Common myeloid progenitor, CD34-positive (primary cell): ENCODE measurements at regions not wholly inside any gene's neighbourhood (a gene's known extent, or its start where the extent isn't known, plus 50 kb on each side); places are given as distances from the start of the nearest gene placed in this dataset.

ENCODE experiments used
- CTCF ChIA-PET: fragments of 350-600 bp; sonication (Branson Sonifier 250); formaldehyde crosslinking; loops from one replicate; lab custom pipeline; 2021; ENCODE audit warnings: antibody characterized with exemption; lab: Charles Lee
- POLR2A ChIA-PET: fragments of 350-600 bp; sonication (Branson Sonifier 250); formaldehyde crosslinking; loops from one replicate; lab custom pipeline; 2021; ENCODE audit warnings: antibody characterized with exemption; lab: Charles Lee
- DNase-seq, 3 donors: peaks; one replicate each; pipeline versions ENCODE4 v3.0.0 to v3.0.0-alpha.2; 2013
- H3K27ac ChIP-seq, 2 experiments: 1 replicate in 1 of 2; 2 replicates in 1 of 2; pipeline ENCODE4 v1.7.0; 2013; ENCODE audit warnings: inconsistent platforms in 2 of 2, low read length in 2 of 2, mild to moderate bottlenecking in 2 of 2, low read depth in 1 of 2, moderate library complexity in 1 of 2; ENCODE audit not compliant: severe bottlenecking in 2 of 2, insufficient read depth in 1 of 2, poor library complexity in 1 of 2
- H3K27me3 ChIP-seq, 5 experiments: replicated peaks in 2 of 5; 1 replicate in 3 of 5; 2 replicates in 2 of 5; pipeline versions ENCODE4 v1.6.1 to v1.7.0; 2013; ENCODE audit warnings: low read length in 4 of 5, mild to moderate bottlenecking in 2 of 5, moderate library complexity in 2 of 5, inconsistent platforms in 1 of 5; ENCODE audit not compliant: insufficient read depth in 5 of 5, control insufficient read depth in 4 of 5
- H3K36me3 ChIP-seq, 4 experiments: 1 replicate in 2 of 4; 2 replicates in 2 of 4; pipeline versions ENCODE4 v1.6.1 to v1.7.0; 2013; ENCODE audit warnings: low read length in 3 of 4, control low read depth in 1 of 4, mild to moderate bottlenecking in 1 of 4; ENCODE audit not compliant: control insufficient read depth in 4 of 4, insufficient read depth in 4 of 4
- H3K4me1 ChIP-seq, 4 experiments: 1 replicate in 3 of 4; 2 replicates in 1 of 4; pipeline versions ENCODE4 v1.6.1 to v1.7.1; 2013; ENCODE audit warnings: low read length in 3 of 4, mild to moderate bottlenecking in 3 of 4, control low read depth in 1 of 4, inconsistent platforms in 1 of 4, moderate library complexity in 1 of 4; ENCODE audit not compliant: control insufficient read depth in 4 of 4, insufficient read depth in 4 of 4; ENCODE audit errors: control extremely low read depth in 1 of 4
- H3K4me3 ChIP-seq, 7 experiments: 1 replicate in 4 of 7; 2 replicates in 3 of 7; pipeline versions ENCODE4 v1.5.1 to v1.7.0; 2013; ENCODE audit warnings: mild to moderate bottlenecking in 7 of 7, low read length in 6 of 7, moderate library complexity in 6 of 7, inconsistent platforms in 2 of 7, low read depth in 2 of 7, control low read depth in 1 of 7; ENCODE audit not compliant: insufficient read depth in 4 of 7, control insufficient read depth in 1 of 7; ENCODE audit errors: extremely low read depth in 1 of 7
- H3K9me3 ChIP-seq, 5 experiments: 1 replicate in 4 of 5; 2 replicates in 1 of 5; pipeline versions ENCODE4 v1.6.1 to v1.7.1; 2013; ENCODE audit warnings: low read length in 4 of 5, mild to moderate bottlenecking in 2 of 5, inconsistent platforms in 1 of 5, low read depth in 1 of 5, moderate library complexity in 1 of 5; ENCODE audit not compliant: control insufficient read depth in 4 of 5, insufficient read depth in 2 of 5; ENCODE audit errors: control extremely low read depth in 1 of 5
- WGBS: methylation state at CpG from one replicate; pipeline ENCODE4 v1.1.5; 2013; ENCODE audit not compliant: insufficient coverage; 5-methylcytosine and 5-hydroxymethylcytosine counted together

- no peak overlapping the region for H3K4me3 ChIP-seq
- H3K27ac ChIP-seq: no peak overlapping the region
- H3K4me1 ChIP-seq: peaks cover 0 to 6% (median 2%) of the 10 kb centered on the region in 4 experiments
- H3K9me3 ChIP-seq: no peaks in the 10 kb centered on the region
- ChIA-PET POLR2A (no interaction called here), CTCF (interaction anchor here (1.0 to 1.3 kb wide), 2 partner anchors 10 to 17 kb away, joined by 3 read pairs; no protein-coding TSS in a partner anchor)
- 100% methylated on average over 2 of the region's 4 CpGs for WGBS
- DNase-seq: no peak
- H3K27me3 ChIP-seq: no peaks in the 10 kb centered on the region
- H3K36me3 ChIP-seq: no peaks in the 10 kb centered on the region
These were observed 585.8 kb downstream of the QKI start for GRCh38 chr6:164000276-164000675.

- ChIA-PET CTCF (interaction anchor here (1.0 to 1.3 kb wide), 3 partner anchors 10 to 39 kb away, joined by 3 to 4 read pairs (median 3); no protein-coding TSS in a partner anchor), POLR2A (no interaction called here)
- H3K36me3 ChIP-seq: no peaks in the 10 kb centered on the region
- DNase-seq: peak in 1 of 3 donors; percentile 61
- no peaks in the 10 kb centered on the region for H3K9me3 ChIP-seq
- H3K4me1 ChIP-seq: peaks cover 0 to 3% (median under 1%) of the 10 kb centered on the region in 4 experiments
- no peaks in the 10 kb centered on the region for H3K27me3 ChIP-seq
- peak overlapping the region in 1 of 7 experiments; percentile 8 for H3K4me3 ChIP-seq
- no peak overlapping the region for H3K27ac ChIP-seq
- WGBS: 76% methylated on average over 5 of the region's 10 CpGs
These were observed 585.1 kb downstream of the QKI start for GRCh38 chr6:163999475-164000125.

GRCh38 chr6:163998496-163998895 is 584.0 kb downstream of the QKI start:
- H3K36me3 ChIP-seq: no peaks in the 10 kb centered on the region
- no peaks in the 10 kb centered on the region for H3K9me3 ChIP-seq
- ChIA-PET CTCF (interaction anchor here (1.1 kb wide), 1 partner anchor 40 kb away, joined by 4 read pairs; no protein-coding TSS in a partner anchor), POLR2A (no interaction called here)
- no peak overlapping the region for H3K27ac ChIP-seq
- WGBS: no CpG with 5 or more reads among the region's 3 CpGs
- H3K27me3 ChIP-seq: no peaks in the 10 kb centered on the region
- peaks cover 0 to 3% (median under 1%) of the 10 kb centered on the region in 4 experiments for H3K4me1 ChIP-seq
- no peak for DNase-seq
- H3K4me3 ChIP-seq: no peak overlapping the region

GRCh38 chr6:163996491-163996890 is 582.0 kb downstream of the QKI start:
- POLR2A ChIA-PET: no interaction called here
- Histone ChIP-seq H3K27ac (no peak overlapping the region), H3K9me3 (no peaks in the 10 kb centered on the region), H3K27me3 (no peaks in the 10 kb centered on the region), H3K4me3 (no peak overlapping the region), H3K36me3 (no peaks in the 10 kb centered on the region), H3K4me1 (peaks cover 0 to 4% (median under 1%) of the 10 kb centered on the region in 4 experiments)
- WGBS: 100% methylated on average over 4 of the region's 6 CpGs
- DNase-seq: no peak
- CTCF ChIA-PET: no interaction called here

GRCh38 chr6:163994566-163994965 is 580.0 kb downstream of the QKI start:
- Histone ChIP-seq H3K9me3 (no peaks in the 10 kb centered on the region), H3K4me1 (peaks cover 0 to 5% (median 3%) of the 10 kb centered on the region in 4 experiments), H3K27ac (no peak overlapping the region), H3K27me3 (no peaks in the 10 kb centered on the region), H3K36me3 (no peaks in the 10 kb centered on the region), H3K4me3 (no peak overlapping the region)
- CTCF ChIA-PET: no interaction called here
- POLR2A ChIA-PET: no interaction called here
- WGBS: 96% methylated on average over 3 of the region's 5 CpGs
- no peak for DNase-seq

GRCh38 chr6:163992701-163993100 is 578.2 kb downstream of the QKI start:
- Histone ChIP-seq H3K4me1 (peaks cover 0 to 10% (median 8%) of the 10 kb centered on the region in 4 experiments), H3K9me3 (no peaks in the 10 kb centered on the region), H3K36me3 (no peaks in the 10 kb centered on the region), H3K27ac (no peak overlapping the region), H3K27me3 (no peaks in the 10 kb centered on the region), H3K4me3 (no peak overlapping the region)
- 100% methylated on average over 3 of the region's 6 CpGs for WGBS
- no peak for DNase-seq
- CTCF ChIA-PET: interaction anchor here (1.3 kb wide), 1 partner anchor 38 kb away, joined by 3 read pairs; no protein-coding TSS in a partner anchor
- POLR2A ChIA-PET: no interaction called here

GRCh38 chr6:163992056-163992455 is 577.5 kb downstream of the QKI start:
- ChIA-PET POLR2A (no interaction called here), CTCF (interaction anchor here (1.3 kb wide), 1 partner anchor 37 kb away, joined by 3 read pairs; no protein-coding TSS in a partner anchor)
- Histone ChIP-seq H3K27ac (no peak overlapping the region), H3K36me3 (no peaks in the 10 kb centered on the region), H3K27me3 (no peaks in the 10 kb centered on the region), H3K9me3 (no peaks in the 10 kb centered on the region), H3K4me3 (no peak overlapping the region), H3K4me1 (peaks cover 0 to 10% (median 8%) of the 10 kb centered on the region in 4 experiments)
- DNase-seq: no peak
